Neuronal stem cell (in vitro differentiated cells): ENCODE measurements at regions not wholly inside any gene's neighbourhood (a gene's known extent, or its start where the extent isn't known, plus 50 kb on each side); places are given as distances from the start of the nearest gene placed in this dataset.
A peak's percentile ranks its signal among the peaks of the same experiment; 100 is the strongest.

ENCODE experiments used
- DNase-seq: peaks from one replicate; pipeline ENCODE4 v3.0.0-alpha.2; 2013; ENCODE audit warnings: low spot score
- H2AFZ ChIP-seq: one replicate; pipeline ENCODE4 v1.6.1; 2013; ENCODE audit warnings: mild to moderate bottlenecking, low read length, inconsistent platforms
- H2AK5ac ChIP-seq: 2 replicates; pipeline ENCODE4 v1.6.1; 2013; ENCODE audit warnings: low read depth, mild to moderate bottlenecking, inconsistent platforms, low read length, moderate library complexity, mixed read lengths
- H2BK120ac ChIP-seq: 2 replicates; pipeline ENCODE4 v1.6.1; 2013; ENCODE audit warnings: low read depth, mild to moderate bottlenecking, inconsistent platforms, low read length, moderate library complexity, mixed read lengths
- H2BK12ac ChIP-seq: one replicate; pipeline ENCODE4 v1.6.1; 2013; ENCODE audit warnings: low read length, inconsistent platforms
- H2BK15ac ChIP-seq: 2 replicates; pipeline ENCODE4 v1.6.1; 2013; ENCODE audit warnings: mild to moderate bottlenecking, low read length, inconsistent platforms, mixed read lengths
- H2BK5ac ChIP-seq: one replicate; pipeline ENCODE4 v1.6.1; 2013; ENCODE audit warnings: inconsistent platforms, mild to moderate bottlenecking, low read length, moderate library complexity
- H3K14ac ChIP-seq: one replicate; pipeline ENCODE4 v1.6.1; 2013; ENCODE audit warnings: low read length, inconsistent platforms
- H3K18ac ChIP-seq: 2 replicates; pipeline ENCODE4 v1.6.1; 2013; ENCODE audit warnings: low read length, inconsistent platforms
- H3K23ac ChIP-seq: 2 replicates; pipeline ENCODE4 v1.6.1; 2013; ENCODE audit warnings: low read depth, mild to moderate bottlenecking, mixed read lengths, low read length, inconsistent platforms; ENCODE audit not compliant: poor library complexity
- H3K27ac ChIP-seq: replicated peaks from 3 replicates; pipeline ENCODE4 v1.5.1; 2013; ENCODE audit warnings: low read length, inconsistent platforms
- H3K27me3 ChIP-seq, 3 experiments: 2 replicates each; pipeline ENCODE4 v1.6.1; 2013; ENCODE audit warnings: low read length in 3 of 3, mild to moderate bottlenecking in 2 of 3, inconsistent platforms in 1 of 3, low read depth in 1 of 3, mixed read lengths in 1 of 3, moderate library complexity in 1 of 3; ENCODE audit not compliant: control insufficient read depth in 3 of 3, insufficient read depth in 3 of 3
- H3K36me3 ChIP-seq, 2 donors: replicated peaks in 1 of 2; 2 replicates each; pipeline ENCODE4 v1.6.1; 2013; ENCODE audit warnings: low read length in 2 of 2; ENCODE audit not compliant: control insufficient read depth in 2 of 2, insufficient read depth in 2 of 2
- H3K4ac ChIP-seq: 2 replicates; pipeline ENCODE4 v1.6.1; 2013; ENCODE audit warnings: inconsistent platforms, mild to moderate bottlenecking, low read length, moderate library complexity
- H3K4me1 ChIP-seq, 2 donors: 1 replicate in 1 of 2; 2 replicates in 1 of 2; pipeline ENCODE4 v1.6.1; 2013; ENCODE audit warnings: low read length in 2 of 2, low read depth in 1 of 2; ENCODE audit not compliant: control insufficient read depth in 2 of 2, insufficient read depth in 1 of 2
- H3K4me2 ChIP-seq: one replicate; pipeline ENCODE4 v1.6.1; 2013; ENCODE audit warnings: mild to moderate bottlenecking, low read length, inconsistent platforms; ENCODE audit not compliant: insufficient read depth, poor library complexity, severe bottlenecking
- H3K4me3 ChIP-seq, 2 donors: 2 replicates each; pipeline ENCODE4 v1.5.1; 2013; ENCODE audit warnings: low read length in 2 of 2, mild to moderate bottlenecking in 2 of 2, inconsistent platforms in 1 of 2, moderate library complexity in 1 of 2
- H3K79me1 ChIP-seq: one replicate; pipeline ENCODE4 v1.6.1; 2013; ENCODE audit warnings: low read depth, mild to moderate bottlenecking, inconsistent platforms, low read length, moderate library complexity
- H3K9ac ChIP-seq: one replicate; pipeline ENCODE4 v1.6.1; 2013; ENCODE audit warnings: mild to moderate bottlenecking, low read depth, low read length, inconsistent platforms; ENCODE audit not compliant: poor library complexity
- H3K9me3 ChIP-seq, 2 donors: replicated peaks in 1 of 2; 2 replicates each; pipeline versions ENCODE3 to v1.6.1; 2013; ENCODE audit warnings: low read length in 2 of 2, mild to moderate bottlenecking in 2 of 2, inconsistent platforms in 1 of 2, low read depth in 1 of 2, mixed read lengths in 1 of 2, moderate library complexity in 1 of 2; ENCODE audit not compliant: control insufficient read depth in 2 of 2, insufficient read depth in 1 of 2
- H4K8ac ChIP-seq: one replicate; pipeline ENCODE4 v1.6.1; 2013; ENCODE audit warnings: low read depth, mild to moderate bottlenecking, inconsistent platforms, low read length, moderate library complexity
- H4K91ac ChIP-seq: one replicate; pipeline ENCODE4 v1.6.1; 2013; ENCODE audit warnings: low read length, low read depth, mild to moderate bottlenecking, inconsistent platforms; ENCODE audit not compliant: poor library complexity
- WGBS, 2 donors: extraction: QIAGEN DNeasy Blood & Tissue Kit; methylation state at CpG; one replicate each; pipeline ENCODE4 v1.1.7; 2013; ENCODE audit warnings: missing lambda C conversion rate in 2 of 2, mixed read lengths in 1 of 2; ENCODE audit not compliant: insufficient read length in 2 of 2, insufficient replicate concordance in 1 of 2; ENCODE audit errors: extremely low coverage in 2 of 2; 5-methylcytosine and 5-hydroxymethylcytosine counted together

- H3K27ac ChIP-seq: no peak overlapping the region
- H2BK120ac ChIP-seq: no peak overlapping the region
- H2AK5ac ChIP-seq: no peak overlapping the region
- H3K36me3 ChIP-seq: no peaks in the 10 kb centered on the region
- H3K4ac ChIP-seq: no peak overlapping the region
- no peak overlapping the region for H4K91ac ChIP-seq
- H3K79me1 ChIP-seq: no peaks in the 10 kb centered on the region
- H3K9ac ChIP-seq: no peak overlapping the region
- no peak overlapping the region for H3K4me2 ChIP-seq
- no peak overlapping the region for H3K4me3 ChIP-seq
- no peak overlapping the region for H2BK15ac ChIP-seq
- H3K27me3 ChIP-seq: no peaks in the 10 kb centered on the region
- H2BK5ac ChIP-seq: no peak overlapping the region
- H3K9me3 ChIP-seq: peaks cover 3 to 10% of the 10 kb centered on the region in 2 donors
- H3K18ac ChIP-seq: no peak overlapping the region
- no peak overlapping the region for H3K23ac ChIP-seq
- no peak overlapping the region for H3K14ac ChIP-seq
- H2AFZ ChIP-seq: no peak overlapping the region
- H2BK12ac ChIP-seq: no peak overlapping the region
- no peak overlapping the region for H4K8ac ChIP-seq
- DNase-seq: no peak
- H3K4me1 ChIP-seq: peaks cover 0 to 3% of the 10 kb centered on the region in 2 donors
Observed at GRCh38 chr4:28350485-28350884, 1489.8 kb downstream of the STIM2 start.

- Histone ChIP-seq H2BK5ac (no peak overlapping the region), H3K4ac (no peak overlapping the region), H3K9ac (no peak overlapping the region), H2BK120ac (no peak overlapping the region), H4K8ac (no peak overlapping the region), H3K18ac (no peak overlapping the region), H3K4me1 (peaks cover 0 to 3% of the 10 kb centered on the region in 2 donors), H3K9me3 (peaks cover 3 to 10% of the 10 kb centered on the region in 2 donors), H3K79me1 (no peaks in the 10 kb centered on the region), H3K14ac (no peak overlapping the region), H3K4me2 (no peak overlapping the region), H2BK15ac (no peak overlapping the region), H3K4me3 (no peak overlapping the region), H3K36me3 (no peaks in the 10 kb centered on the region), H4K91ac (no peak overlapping the region), H2AK5ac (no peak overlapping the region), H3K27ac (no peak overlapping the region), H3K27me3 (no peaks in the 10 kb centered on the region), H2BK12ac (no peak overlapping the region), H2AFZ (no peak overlapping the region), H3K23ac (no peak overlapping the region)
- no CpG with 5 or more reads among the region's 1 CpG for WGBS, 2 donors
- DNase-seq: no peak
Observed at GRCh38 chr4:28351102-28351501, 1490.5 kb downstream of the STIM2 start.

- Histone ChIP-seq H2BK15ac (no peak overlapping the region), H2BK5ac (no peak overlapping the region), H3K4me3 (no peak overlapping the region), H3K18ac (no peak overlapping the region), H3K4me1 (peaks cover 0 to 3% of the 10 kb centered on the region in 2 donors), H3K4ac (no peak overlapping the region), H3K27me3 (no peaks in the 10 kb centered on the region), H2AK5ac (no peak overlapping the region), H3K9me3 (peaks cover 3 to 10% of the 10 kb centered on the region in 2 donors), H4K8ac (no peak overlapping the region), H3K9ac (no peak overlapping the region), H4K91ac (no peak overlapping the region), H3K79me1 (no peaks in the 10 kb centered on the region), H3K14ac (no peak overlapping the region), H2BK120ac (no peak overlapping the region), H2AFZ (peak overlapping the region; percentile 26), H2BK12ac (no peak overlapping the region), H3K27ac (no peak overlapping the region), H3K4me2 (no peak overlapping the region), H3K23ac (no peak overlapping the region), H3K36me3 (no peaks in the 10 kb centered on the region)
- no peak for DNase-seq
- WGBS, 2 donors: no CpG with 5 or more reads among the region's 4 CpGs
Observed at GRCh38 chr4:28351826-28352225, 1491.2 kb downstream of the STIM2 start.

- Histone ChIP-seq H2BK12ac (no peak overlapping the region), H3K18ac (no peak overlapping the region), H3K27ac (peak overlapping the region; percentile 68), H3K14ac (no peak overlapping the region), H2BK5ac (no peak overlapping the region), H3K36me3 (no peaks in the 10 kb centered on the region), H3K27me3 (no peaks in the 10 kb centered on the region), H4K91ac (no peak overlapping the region), H3K79me1 (no peaks in the 10 kb centered on the region), H2AFZ (no peak overlapping the region), H3K9me3 (peaks cover 3 to 10% of the 10 kb centered on the region in 2 donors), H3K4me1 (peaks cover 0 to 3% of the 10 kb centered on the region in 2 donors), H4K8ac (no peak overlapping the region), H3K4me2 (no peak overlapping the region), H2BK15ac (no peak overlapping the region), H3K9ac (no peak overlapping the region), H2BK120ac (no peak overlapping the region), H3K4me3 (no peak overlapping the region), H3K23ac (no peak overlapping the region), H3K4ac (no peak overlapping the region), H2AK5ac (no peak overlapping the region)
- peak; percentile 46 for DNase-seq
- WGBS, 2 donors: no CpG with 5 or more reads among the region's 1 CpG
Observed at GRCh38 chr4:28354880-28355656, 1494.4 kb downstream of the STIM2 start.
